Right lobe of liver (tissue), 4 donors: ENCODE measurements at regions not wholly inside any gene's neighbourhood (a gene's known extent, or its start where the extent isn't known, plus 50 kb on each side); places are given as distances from the start of the nearest gene placed in this dataset.

Experiments
- CTCF ChIP-seq, 4 donors: fragments of 200-600 bp in 3 of 4; fragments of 450-650 bp in 1 of 4; IDR thresholded peaks; one replicate each; pipeline versions ENCODE4 v1.5.1 to v1.8.0; 2016 to 2022; ENCODE audit warnings: antibody characterized with exemption in 4 of 4, mild to moderate bottlenecking in 2 of 4
- POLR2A ChIP-seq: fragments of 450-650 bp; IDR thresholded peaks from one replicate; pipeline ENCODE4 v1.6.1; 2017; ENCODE audit warnings: antibody characterized with exemption, mild to moderate bottlenecking
- donor health status: DM: no; HTN: no; CAD: no.
- donor health status: DM: no; HTN: no; CAD: no.
- donor health status: DM: no; HTN: yes; CAD: no.

DNA sequence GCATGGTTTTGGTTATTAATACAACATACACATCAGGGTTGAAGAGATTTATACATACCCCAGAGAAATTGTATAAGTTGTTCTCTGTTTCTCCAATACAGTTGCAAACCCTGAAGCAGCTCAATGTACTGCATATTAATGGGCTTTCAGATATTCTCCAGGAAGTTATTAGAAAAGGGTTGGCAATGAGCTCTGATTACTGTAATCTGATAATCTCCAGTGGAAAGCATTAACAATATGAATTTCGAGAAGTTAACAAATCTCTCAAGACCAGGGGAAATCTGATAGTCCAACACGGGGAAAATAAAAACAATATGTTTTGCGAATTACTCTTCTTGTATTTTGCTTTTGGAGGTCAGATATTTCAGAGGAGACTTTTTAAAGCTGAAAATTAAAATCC, 950.1 kb downstream of the TBL1XR1 start:
- no peak for TF ChIP-seq CTCF (IDR thresholded peaks at IDR 0.05)
- TF ChIP-seq POLR2A, result no peak
